ENCODE measurements at regions not wholly inside any gene's neighbourhood (a gene's known extent, or its start where the extent isn't known, plus 50 kb on each side); places are given as distances from the start of the nearest gene placed in this dataset.

DNA sequence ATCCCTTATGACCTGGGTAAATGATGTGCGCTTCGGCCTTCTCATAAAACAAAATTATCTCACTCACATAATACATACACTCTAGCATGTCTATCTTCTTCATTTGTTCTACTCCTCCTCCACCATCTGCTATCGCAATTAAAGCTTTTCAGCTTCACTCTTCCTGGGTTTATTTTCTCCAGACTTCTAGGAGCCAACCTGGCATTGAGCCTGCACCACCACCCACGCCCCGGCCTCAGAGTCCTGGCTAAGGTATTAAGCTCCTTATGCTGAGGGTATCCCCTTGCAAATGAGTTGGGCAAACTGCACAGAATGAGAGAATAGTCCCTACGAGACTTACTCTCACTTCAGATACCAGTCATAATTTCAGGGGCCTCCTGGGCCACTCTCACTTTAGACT lies 236.1 kb upstream of the CDH12 start:
- Histone ChIP-seq H2BK120ac (ENCODE audit: low read depth, low read length, poor library complexity, severe bottlenecking) (no peak overlapping the region), H3T11ph (ENCODE audit: low read length) (no peak overlapping the region), H2BK15ac (ENCODE audit: low read depth, low read length) (no peak overlapping the region), H4K8ac (replicated peaks; ENCODE audit: insufficient read length, low read depth, low read length) (no peak overlapping the region), H3K23me2 (ENCODE audit: insufficient read length, low read depth, low read length, poor library complexity, severe bottlenecking) (no peaks in the 10 kb centered on the region), H3K79me1 (ENCODE audit: insufficient read depth, low read depth, low read length, poor library complexity, severe bottlenecking) (no peaks in the 10 kb centered on the region), H4K5ac (ENCODE audit: insufficient read length, low read depth, low read length) (no peak overlapping the region), H3K9ac (ENCODE audit: extremely low read depth, insufficient read length, low read length) (no peak overlapping the region), H2BK12ac (ENCODE audit: insufficient read length, low read depth, low read length) (no peak overlapping the region), H3K18ac (ENCODE audit: insufficient read length, low read depth, low read length) (no peak overlapping the region), H2AFZ (ENCODE audit: low read length) (no peak overlapping the region), H3K79me2 (ENCODE audit: insufficient read depth, low read length) (no peaks in the 10 kb centered on the region), H3K14ac (ENCODE audit: insufficient read depth, low read length) (no peak overlapping the region), H3K4ac (ENCODE audit: low read depth, low read length) (no peak overlapping the region), H3K27me3 (ENCODE audit: insufficient read depth, low read length) (no peaks in the 10 kb centered on the region), H2BK5ac (ENCODE audit: insufficient read length, low read length) (no peak overlapping the region), H2BK20ac (ENCODE audit: low read depth, low read length, poor library complexity, severe bottlenecking) (no peak overlapping the region), H3K4me2 (ENCODE audit: insufficient read depth, insufficient read length, low read length) (no peak overlapping the region), H3K56ac (ENCODE audit: insufficient read length, low read depth, low read length) (no peak overlapping the region), H3K23ac (ENCODE audit: insufficient read length, low read depth, low read length) (no peak overlapping the region), H4K20me1 (ENCODE audit: control insufficient read depth, insufficient read depth, insufficient read length) (no peaks in the 10 kb centered on the region), H2AK5ac (ENCODE audit: insufficient read length, low read length) (no peak overlapping the region), H3K4me1 (ENCODE audit: insufficient read depth, low read length) (no peaks in the 10 kb centered on the region), H3K9me3 (ENCODE audit: control insufficient read depth, low read depth, low read length) (no peaks in the 10 kb centered on the region), H3K27ac (ENCODE audit: insufficient read length, low read depth, low read length) (no peak overlapping the region), H4K91ac (ENCODE audit: insufficient read length, low read depth, low read length) (no peak overlapping the region)
- WGBS (ENCODE audit: extremely low coverage, insufficient read length, low lambda C conversion rate) = no CpG with 5 or more reads among the region's 6 CpGs
- DNase-seq = no peak
- TF ChIP-seq, protein P1, sequence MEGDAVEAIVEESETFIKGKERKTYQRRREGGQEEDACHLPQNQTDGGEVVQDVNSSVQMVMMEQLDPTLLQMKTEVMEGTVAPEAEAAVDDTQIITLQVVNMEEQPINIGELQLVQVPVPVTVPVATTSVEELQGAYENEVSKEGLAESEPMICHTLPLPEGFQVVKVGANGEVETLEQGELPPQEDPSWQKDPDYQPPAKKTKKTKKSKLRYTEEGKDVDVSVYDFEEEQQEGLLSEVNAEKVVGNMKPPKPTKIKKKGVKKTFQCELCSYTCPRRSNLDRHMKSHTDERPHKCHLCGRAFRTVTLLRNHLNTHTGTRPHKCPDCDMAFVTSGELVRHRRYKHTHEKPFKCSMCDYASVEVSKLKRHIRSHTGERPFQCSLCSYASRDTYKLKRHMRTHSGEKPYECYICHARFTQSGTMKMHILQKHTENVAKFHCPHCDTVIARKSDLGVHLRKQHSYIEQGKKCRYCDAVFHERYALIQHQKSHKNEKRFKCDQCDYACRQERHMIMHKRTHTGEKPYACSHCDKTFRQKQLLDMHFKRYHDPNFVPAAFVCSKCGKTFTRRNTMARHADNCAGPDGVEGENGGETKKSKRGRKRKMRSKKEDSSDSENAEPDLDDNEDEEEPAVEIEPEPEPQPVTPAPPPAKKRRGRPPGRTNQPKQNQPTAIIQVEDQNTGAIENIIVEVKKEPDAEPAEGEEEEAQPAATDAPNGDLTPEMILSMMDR (conservative IDR thresholded peaks at IDR 0.05) = no peak
- no peak overlapping the region for H3K4me3 Mint-ChIP-seq
- H3K27ac Mint-ChIP-seq = no peak overlapping the region
- H3K9me3 Mint-ChIP-seq = no peaks in the 10 kb centered on the region
- H3K36me3 Mint-ChIP-seq (ENCODE audit: insufficient read depth in 1 of 3, low read depth in 3 of 3) = no peaks in the 10 kb centered on the region
- no peaks in the 10 kb centered on the region for H3K27me3 Mint-ChIP-seq (ENCODE audit: low read depth)
- no peaks in the 10 kb centered on the region for H3K4me1 Mint-ChIP-seq

Measured in H9 (cell line).